Adipocyte (in vitro differentiated cells): ENCODE measurements at regions not wholly inside any gene's neighbourhood (a gene's known extent, or its start where the extent isn't known, plus 50 kb on each side); places are given as distances from the start of the nearest gene placed in this dataset.
A peak's percentile ranks its signal among the peaks of the same experiment; 100 is the strongest.

Experiments used
- DNase-seq: peaks from one replicate; pipeline ENCODE4 v3.0.0-alpha.2; 2015; ENCODE audit warnings: low read depth
- H3K27me3 ChIP-seq: replicated peaks from 2 replicates; pipeline ENCODE4 v1.7.0; 2013; ENCODE audit warnings: mild to moderate bottlenecking, low read length, moderate library complexity; ENCODE audit not compliant: control insufficient read depth, insufficient read depth
- H3K36me3 ChIP-seq: 2 replicates; pipeline ENCODE4 v1.7.0; 2013; ENCODE audit warnings: low read length, mild to moderate bottlenecking, moderate library complexity; ENCODE audit not compliant: control insufficient read depth, insufficient read depth, severe bottlenecking
- H3K4me1 ChIP-seq: 2 replicates; pipeline ENCODE4 v1.7.0; 2013; ENCODE audit warnings: mild to moderate bottlenecking, low read length, moderate library complexity; ENCODE audit not compliant: control insufficient read depth, insufficient read depth
- H3K4me3 ChIP-seq: 2 replicates; pipeline ENCODE4 v1.7.0; 2013; ENCODE audit warnings: mild to moderate bottlenecking, low read length, moderate library complexity
- H3K9ac ChIP-seq: 2 replicates; pipeline ENCODE4 v1.7.0; 2013; ENCODE audit warnings: mild to moderate bottlenecking, low read length, moderate library complexity
- H3K9me3 ChIP-seq: 2 replicates; pipeline ENCODE4 v1.7.0; 2013; ENCODE audit warnings: mild to moderate bottlenecking, low read length, moderate library complexity; ENCODE audit not compliant: control insufficient read depth

GRCh38 chr7:41163991-41164390 is 538.9 kb downstream of the INHBA start:
- no peaks in the 10 kb centered on the region for H3K36me3 ChIP-seq
- no peak overlapping the region for H3K9ac ChIP-seq
- peaks cover 16% of the 10 kb centered on the region for H3K9me3 ChIP-seq
- DNase-seq = no peak
- H3K4me1 ChIP-seq = no peaks in the 10 kb centered on the region
- no peaks in the 10 kb centered on the region for H3K27me3 ChIP-seq
- no peak overlapping the region for H3K4me3 ChIP-seq

- H3K36me3 ChIP-seq = no peaks in the 10 kb centered on the region
- H3K9me3 ChIP-seq = peaks cover 16% of the 10 kb centered on the region
- no peaks in the 10 kb centered on the region for H3K4me1 ChIP-seq
- no peak for DNase-seq
- no peaks in the 10 kb centered on the region for H3K27me3 ChIP-seq
- H3K4me3 ChIP-seq = no peak overlapping the region
- no peak overlapping the region for H3K9ac ChIP-seq
Observed at GRCh38 chr7:41162612-41163011, 540.3 kb downstream of the INHBA start.

- no peak for DNase-seq
- Histone ChIP-seq H3K36me3 (no peaks in the 10 kb centered on the region), H3K9ac (no peak overlapping the region), H3K4me1 (no peaks in the 10 kb centered on the region), H3K4me3 (no peak overlapping the region), H3K27me3 (no peaks in the 10 kb centered on the region), H3K9me3 (peaks cover 16% of the 10 kb centered on the region)
Observed at GRCh38 chr7:41161041-41161587, 541.8 kb downstream of the INHBA start.

GRCh38 chr7:41156268-41156667 is 546.6 kb downstream of the INHBA start:
- H3K9ac ChIP-seq = no peak overlapping the region
- H3K4me1 ChIP-seq = no peaks in the 10 kb centered on the region
- no peak for DNase-seq
- no peak overlapping the region for H3K4me3 ChIP-seq
- H3K27me3 ChIP-seq = no peaks in the 10 kb centered on the region
- H3K9me3 ChIP-seq = peaks cover 16% of the 10 kb centered on the region
- no peaks in the 10 kb centered on the region for H3K36me3 ChIP-seq

- DNase-seq = no peak
- Histone ChIP-seq H3K9me3 (no peaks in the 10 kb centered on the region), H3K27me3 (no peaks in the 10 kb centered on the region), H3K36me3 (no peaks in the 10 kb centered on the region), H3K4me3 (no peak overlapping the region), H3K4me1 (peaks cover 9% of the 10 kb centered on the region), H3K9ac (no peak overlapping the region)
Observed at GRCh38 chr7:41153268-41153667, 549.6 kb downstream of the INHBA start.

GRCh38 chr7:41152179-41152678 is 550.7 kb downstream of the INHBA start:
- H3K4me3 ChIP-seq = no peak overlapping the region
- no peaks in the 10 kb centered on the region for H3K27me3 ChIP-seq
- H3K4me1 ChIP-seq = peaks cover 18% of the 10 kb centered on the region
- H3K36me3 ChIP-seq = no peaks in the 10 kb centered on the region
- no peak overlapping the region for H3K9ac ChIP-seq
- no peak for DNase-seq
- no peaks in the 10 kb centered on the region for H3K9me3 ChIP-seq

GRCh38 chr7:41149576-41149975 is 553.3 kb downstream of the INHBA start:
- no peak for DNase-seq

GRCh38 chr7:41148521-41148951 is 554.4 kb downstream of the INHBA start:
- Histone ChIP-seq H3K27me3 (no peaks in the 10 kb centered on the region), H3K36me3 (no peaks in the 10 kb centered on the region), H3K4me3 (no peak overlapping the region)

More at GRCh38 chr7:41149576-41149975, 553.3 kb downstream of the INHBA start:
- H3K36me3 ChIP-seq = no peaks in the 10 kb centered on the region
- H3K9me3 ChIP-seq = no peaks in the 10 kb centered on the region
- no peak overlapping the region for H3K9ac ChIP-seq
- peaks cover 18% of the 10 kb centered on the region for H3K4me1 ChIP-seq
- no peaks in the 10 kb centered on the region for H3K27me3 ChIP-seq
- H3K4me3 ChIP-seq = no peak overlapping the region

GRCh38 chr7:41147606-41148485 is 555.0 kb downstream of the INHBA start:
- Histone ChIP-seq H3K4me1 (peaks cover 24% of the 10 kb centered on the region), H3K27me3 (no peaks in the 10 kb centered on the region), H3K36me3 (no peaks in the 10 kb centered on the region), H3K9ac (no peak overlapping the region), H3K4me3 (peak overlapping the region; percentile 5), H3K9me3 (no peaks in the 10 kb centered on the region)
- DNase-seq = peak; percentile 48

More at GRCh38 chr7:41148521-41148951, 554.4 kb downstream of the INHBA start:
- Histone ChIP-seq H3K9me3 (no peaks in the 10 kb centered on the region), H3K4me1 (peaks cover 21% of the 10 kb centered on the region), H3K9ac (no peak overlapping the region)
- peak; percentile 68 for DNase-seq

GRCh38 chr7:41146429-41146828 is 556.5 kb downstream of the INHBA start:
- H3K9me3 ChIP-seq = no peaks in the 10 kb centered on the region
- no peak overlapping the region for H3K9ac ChIP-seq
- no peak for DNase-seq
- H3K4me3 ChIP-seq = no peak overlapping the region
- no peaks in the 10 kb centered on the region for H3K36me3 ChIP-seq
- no peaks in the 10 kb centered on the region for H3K27me3 ChIP-seq
- peaks cover 24% of the 10 kb centered on the region for H3K4me1 ChIP-seq

GRCh38 chr7:41145656-41146055 is 557.2 kb downstream of the INHBA start:
- no peaks in the 10 kb centered on the region for H3K27me3 ChIP-seq
- peaks cover 24% of the 10 kb centered on the region for H3K4me1 ChIP-seq
- H3K9ac ChIP-seq = no peak overlapping the region
- no peaks in the 10 kb centered on the region for H3K36me3 ChIP-seq
- no peak overlapping the region for H3K4me3 ChIP-seq
- no peaks in the 10 kb centered on the region for H3K9me3 ChIP-seq
- no peak for DNase-seq
